IMR-90 (cell line): ENCODE measurements at regions not wholly inside any gene's neighbourhood (a gene's known extent, or its start where the extent isn't known, plus 50 kb on each side); places are given as distances from the start of the nearest gene placed in this dataset.

ENCODE experiments used
- CEBPB ChIP-seq: IDR thresholded peaks from 2 replicates; pipeline ENCODE4 v1.6.1; 2012; ENCODE audit warnings: low read depth, low read length, improper control_type of control experiment
- CHD1 ChIP-seq: IDR thresholded peaks from 2 replicates; pipeline ENCODE4 v1.6.1; 2012; ENCODE audit warnings: low read depth, low read length, improper control_type of control experiment
- FOS ChIP-seq: fragments of 150-350 bp; IDR thresholded peaks from 2 replicates; pipeline ENCODE4 v1.6.1; 2016; ENCODE audit warnings: low read depth, low read length
- MAZ ChIP-seq: IDR thresholded peaks from 2 replicates; pipeline ENCODE4 v1.6.1; 2012; ENCODE audit warnings: low read depth, mild to moderate bottlenecking, low read length, improper control_type of control experiment, moderate library complexity, borderline replicate concordance
- POLR2A ChIP-seq: IDR thresholded peaks from 2 replicates; pipeline ENCODE4 v1.6.1; 2012; ENCODE audit warnings: mild to moderate bottlenecking, low read depth, low read length
- TF ChIP-seq, protein P1 (sequence below): conservative IDR thresholded peaks from 2 replicates; pipeline ENCODE4 v1.5.1; 2012; ENCODE audit warnings: mild to moderate bottlenecking, low read depth, low read length, improper control_type of control experiment

- TF ChIP-seq, protein P1, sequence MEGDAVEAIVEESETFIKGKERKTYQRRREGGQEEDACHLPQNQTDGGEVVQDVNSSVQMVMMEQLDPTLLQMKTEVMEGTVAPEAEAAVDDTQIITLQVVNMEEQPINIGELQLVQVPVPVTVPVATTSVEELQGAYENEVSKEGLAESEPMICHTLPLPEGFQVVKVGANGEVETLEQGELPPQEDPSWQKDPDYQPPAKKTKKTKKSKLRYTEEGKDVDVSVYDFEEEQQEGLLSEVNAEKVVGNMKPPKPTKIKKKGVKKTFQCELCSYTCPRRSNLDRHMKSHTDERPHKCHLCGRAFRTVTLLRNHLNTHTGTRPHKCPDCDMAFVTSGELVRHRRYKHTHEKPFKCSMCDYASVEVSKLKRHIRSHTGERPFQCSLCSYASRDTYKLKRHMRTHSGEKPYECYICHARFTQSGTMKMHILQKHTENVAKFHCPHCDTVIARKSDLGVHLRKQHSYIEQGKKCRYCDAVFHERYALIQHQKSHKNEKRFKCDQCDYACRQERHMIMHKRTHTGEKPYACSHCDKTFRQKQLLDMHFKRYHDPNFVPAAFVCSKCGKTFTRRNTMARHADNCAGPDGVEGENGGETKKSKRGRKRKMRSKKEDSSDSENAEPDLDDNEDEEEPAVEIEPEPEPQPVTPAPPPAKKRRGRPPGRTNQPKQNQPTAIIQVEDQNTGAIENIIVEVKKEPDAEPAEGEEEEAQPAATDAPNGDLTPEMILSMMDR, result no peak
- no peak for TF ChIP-seq FOS
- TF ChIP-seq MAZ, result no peak
- no peak for TF ChIP-seq CEBPB
- no peak for TF ChIP-seq POLR2A
- TF ChIP-seq CHD1, result no peak
These were observed 137.3 kb upstream of the SETBP1 start for GRCh38 chr18:44543387-44543786.
